WERI-Rb-1 (cell line): ENCODE measurements at regions not wholly inside any gene's neighbourhood (a gene's known extent, or its start where the extent isn't known, plus 50 kb on each side); places are given as distances from the start of the nearest gene placed in this dataset.

Experiments
- DNase-seq: peaks from one replicate; pipeline ENCODE4 v3.0.0-alpha.2; 2020
- H3K27ac ChIP-seq: fragments of 250-450 bp; sonication (Bioruptor Pico); 2 replicates; pipeline ENCODE4 v1.5.1; 2020; ENCODE audit warnings: mild to moderate bottlenecking, moderate library complexity
- H3K27me3 ChIP-seq: fragments of 250-450 bp; sonication (Bioruptor Pico); 2 replicates; pipeline ENCODE4 v1.5.1; 2021; ENCODE audit warnings: mild to moderate bottlenecking, low read depth, moderate library complexity; ENCODE audit not compliant: insufficient read depth, severe bottlenecking
- H3K36me3 ChIP-seq: fragments of 250-450 bp; sonication (Bioruptor Pico); 2 replicates; pipeline ENCODE4 v1.5.1; 2020; ENCODE audit warnings: mild to moderate bottlenecking, moderate library complexity
- H3K4me3 ChIP-seq: 2 replicates; pipeline ENCODE4 v1.5.1; 2011; ENCODE audit warnings: low read depth, mild to moderate bottlenecking, control low read depth, low read length
- H3K9me3 ChIP-seq: fragments of 250-450 bp; sonication (Bioruptor Pico); 2 replicates; pipeline ENCODE4 v1.5.1; 2021; ENCODE audit warnings: mild to moderate bottlenecking, moderate library complexity; ENCODE audit not compliant: severe bottlenecking
- CTCF ChIP-seq: IDR thresholded peaks from 2 replicates; pipeline ENCODE4 v1.5.1; 2011; ENCODE audit warnings: low read depth, mild to moderate bottlenecking, control low read depth, inconsistent platforms, low read length

GRCh38 chr4:188826393-188826792 lies 687.2 kb downstream of the TRIML1 start:
- no peak for TF ChIP-seq CTCF

GRCh38 chr4:188839704-188840103 lies 700.5 kb downstream of the TRIML1 start:
- Histone ChIP-seq H3K9me3 (no peaks in the 10 kb centered on the region), H3K4me3 (no peak overlapping the region), H3K27me3 (peaks cover 71% of the 10 kb centered on the region), H3K36me3 (no peaks in the 10 kb centered on the region), H3K27ac (no peak overlapping the region)
- TF ChIP-seq CTCF, result no peak
- no peak for DNase-seq

More at GRCh38 chr4:188826393-188826792, 687.2 kb downstream of the TRIML1 start:
- Histone ChIP-seq H3K9me3 (no peaks in the 10 kb centered on the region), H3K27ac (no peak overlapping the region), H3K27me3 (peaks cover 73% of the 10 kb centered on the region), H3K4me3 (no peak overlapping the region), H3K36me3 (no peaks in the 10 kb centered on the region)
- DNase-seq, result no peak

- Histone ChIP-seq H3K36me3 (no peaks in the 10 kb centered on the region), H3K27me3 (peaks cover 69% of the 10 kb centered on the region), H3K4me3 (no peak overlapping the region), H3K9me3 (no peaks in the 10 kb centered on the region), H3K27ac (no peak overlapping the region)
- no peak for TF ChIP-seq CTCF
- no peak for DNase-seq
Measured at GRCh38 chr4:188841523-188841922, 702.3 kb downstream of the TRIML1 start.

- Histone ChIP-seq H3K9me3 (no peaks in the 10 kb centered on the region), H3K4me3 (no peak overlapping the region), H3K27me3 (peaks cover 39% of the 10 kb centered on the region), H3K36me3 (no peaks in the 10 kb centered on the region), H3K27ac (no peak overlapping the region)
- no peak for DNase-seq
- no peak for TF ChIP-seq CTCF
Measured at GRCh38 chr4:188854436-188854835, 715.2 kb downstream of the TRIML1 start.

GRCh38 chr4:188858696-188859095 lies 719.5 kb downstream of the TRIML1 start:
- DNase-seq, result no peak
- H3K27ac ChIP-seq, result no peak overlapping the region
- H3K9me3 ChIP-seq, result no peaks in the 10 kb centered on the region
- H3K4me3 ChIP-seq, result no peak overlapping the region
- no peaks in the 10 kb centered on the region for H3K36me3 ChIP-seq
- H3K27me3 ChIP-seq, result peaks cover 34% of the 10 kb centered on the region
- no peak for TF ChIP-seq CTCF

GRCh38 chr4:188864741-188865140 lies 725.5 kb downstream of the TRIML1 start:
- peaks cover 42% of the 10 kb centered on the region for H3K27me3 ChIP-seq
- no peak overlapping the region for H3K27ac ChIP-seq
- H3K36me3 ChIP-seq, result no peaks in the 10 kb centered on the region
- no peak for TF ChIP-seq CTCF
- no peak overlapping the region for H3K4me3 ChIP-seq
- H3K9me3 ChIP-seq, result no peaks in the 10 kb centered on the region
- no peak for DNase-seq
